Head of caudate nucleus (tissue), 42 donors: ENCODE measurements at regions not wholly inside any gene's neighbourhood (a gene's known extent, or its start where the extent isn't known, plus 50 kb on each side); places are given as distances from the start of the nearest gene placed in this dataset.

ENCODE experiments used
- DNase-seq, 42 donors: peaks; one replicate each; pipeline versions ENCODE4 v3.0.0 to v3.0.0-alpha.2; 2020 to 2021; ENCODE audit warnings: mixed read lengths in 7 of 42
- intact Hi-C: fragments of 100-400 bp; cut with DNase I; formaldehyde crosslinking; loops from one replicate; pipeline ENCODE4 v1.15.0; 2022

GRCh38 chr16:65657071-65657494 is 535.2 kb upstream of the CDH11 start:
- DNase-seq = no peak
- intact Hi-C loops = no loop called here

- no peak for DNase-seq
- intact Hi-C loops = no loop called here
Observed at GRCh38 chr16:65655802-65656201, 533.9 kb upstream of the CDH11 start.

DNA sequence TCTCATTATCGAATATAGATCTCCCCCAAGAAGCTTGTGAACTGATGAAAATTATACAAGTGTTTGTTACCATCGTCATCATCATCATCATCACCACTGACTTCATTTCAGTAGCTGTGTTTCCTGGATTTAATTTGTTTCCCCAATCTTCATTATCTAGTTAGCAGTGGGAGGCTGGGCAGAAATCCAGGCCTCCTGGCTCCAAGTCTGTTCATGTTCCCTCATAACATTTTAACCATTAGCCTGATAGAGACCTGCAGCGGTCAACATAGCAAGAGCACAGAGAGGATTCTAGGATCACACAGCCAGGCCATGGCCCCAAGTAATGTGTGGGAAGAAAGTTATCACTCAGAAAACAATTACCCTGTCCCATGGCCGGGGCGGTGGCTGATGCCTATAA is 526.2 kb upstream of the CDH11 start:
- intact Hi-C loops = no loop called here
- no peak for DNase-seq

DNA sequence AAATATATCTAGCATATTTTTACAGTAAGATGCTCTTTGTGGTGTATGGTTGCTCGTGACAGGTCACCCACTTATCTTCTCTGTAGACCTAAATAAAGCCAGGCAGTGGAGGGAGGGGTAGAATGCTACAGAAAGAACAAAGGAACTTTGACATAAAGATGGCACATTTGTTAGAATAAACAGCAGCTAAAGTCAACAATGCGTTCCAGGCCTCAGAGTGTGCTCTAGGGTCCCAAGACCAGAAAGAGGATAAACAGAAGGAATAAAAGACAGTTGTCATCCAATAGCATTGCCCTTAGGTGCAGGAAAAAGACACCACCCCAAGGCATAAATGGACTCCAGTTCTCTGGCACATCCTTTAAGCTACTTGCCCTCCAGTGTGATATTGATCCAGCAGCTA is 523.0 kb upstream of the CDH11 start:
- intact Hi-C loops = no loop called here
- DNase-seq = no peak

DNA sequence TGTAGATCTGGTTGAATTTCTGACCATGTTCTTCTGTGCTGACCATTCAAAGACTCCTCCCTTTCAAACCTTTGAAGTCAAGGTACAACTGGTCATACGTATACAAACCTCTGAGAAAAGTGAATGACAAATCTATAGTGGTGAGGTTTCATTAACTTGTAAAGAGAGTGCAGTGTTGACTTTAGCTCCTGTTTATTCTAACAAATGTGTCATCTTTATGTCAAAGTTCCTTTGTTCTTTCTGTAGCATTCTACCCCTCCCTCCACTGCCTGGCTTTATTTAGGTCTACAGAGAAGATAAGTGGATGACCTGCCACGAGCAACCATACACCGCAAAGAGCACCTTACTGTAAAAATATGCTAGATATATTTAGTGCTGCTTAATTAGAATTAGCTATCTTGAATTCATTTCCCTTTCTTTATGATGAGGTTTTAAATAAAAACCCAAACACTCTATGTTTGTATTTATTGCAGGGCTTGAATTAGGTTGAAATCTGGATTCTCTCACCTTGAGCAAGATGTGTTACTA is 520.0 kb upstream of the CDH11 start:
- no peak for DNase-seq
- intact Hi-C loops = no loop called here

DNA sequence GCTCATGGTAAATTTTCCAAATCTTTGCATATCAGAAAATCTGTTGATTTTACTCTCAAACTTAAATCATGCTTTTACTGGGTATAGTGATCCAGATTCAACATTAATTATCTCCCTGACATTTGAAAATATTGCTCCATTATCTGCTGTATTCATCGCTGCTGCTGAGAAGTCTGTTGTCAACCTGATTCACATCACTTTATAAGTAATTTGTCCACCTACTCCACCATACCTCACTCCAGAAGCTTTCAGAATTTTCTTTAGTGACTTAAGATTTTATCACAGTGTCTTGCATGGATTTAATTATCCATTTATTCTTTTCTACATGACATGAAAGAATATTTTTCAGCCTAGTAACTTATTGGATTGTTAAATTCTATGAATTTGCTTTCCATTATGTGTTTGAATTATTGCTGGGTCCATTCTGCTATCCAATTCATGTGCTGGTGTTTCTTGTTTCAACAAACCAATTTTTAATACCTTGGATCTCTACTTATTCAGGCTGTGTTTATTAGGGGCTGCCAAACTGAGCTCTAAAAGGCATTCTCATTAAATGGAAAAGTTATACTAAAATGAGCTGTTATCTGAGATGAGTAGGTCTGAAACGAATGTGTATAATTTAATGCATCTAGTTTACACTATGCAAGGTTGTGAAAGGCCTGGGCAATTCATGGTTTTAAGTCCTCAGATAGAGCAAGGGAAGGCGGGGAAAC is 519.3 kb upstream of the CDH11 start:
- intact Hi-C loops = no loop called here
- no peak for DNase-seq

DNA sequence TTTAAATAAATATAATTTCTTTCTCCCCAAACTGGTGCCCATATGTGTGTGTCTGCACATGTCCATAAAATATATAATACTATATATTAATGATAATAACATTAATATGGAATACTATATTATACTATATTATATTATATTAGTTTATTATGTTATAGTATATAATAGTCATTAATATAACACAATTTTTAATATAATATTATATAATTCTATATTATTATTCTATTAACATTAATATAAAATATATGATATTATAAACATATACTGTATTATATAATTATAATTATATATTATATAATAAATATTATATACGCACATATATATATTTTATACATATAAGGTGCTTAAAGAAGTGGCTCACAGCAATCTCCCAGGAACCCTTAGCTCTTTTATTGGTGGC is 513.0 kb upstream of the CDH11 start:
- DNase-seq = no peak
- intact Hi-C loops = no loop called here

- DNase-seq = no peak
- intact Hi-C loops = no loop called here
Observed at GRCh38 chr16:65634291-65634690, 512.4 kb upstream of the CDH11 start.

- no peak for DNase-seq
- intact Hi-C loops = no loop called here
Observed at GRCh38 chr16:65624666-65625065, 502.8 kb upstream of the CDH11 start.

DNA sequence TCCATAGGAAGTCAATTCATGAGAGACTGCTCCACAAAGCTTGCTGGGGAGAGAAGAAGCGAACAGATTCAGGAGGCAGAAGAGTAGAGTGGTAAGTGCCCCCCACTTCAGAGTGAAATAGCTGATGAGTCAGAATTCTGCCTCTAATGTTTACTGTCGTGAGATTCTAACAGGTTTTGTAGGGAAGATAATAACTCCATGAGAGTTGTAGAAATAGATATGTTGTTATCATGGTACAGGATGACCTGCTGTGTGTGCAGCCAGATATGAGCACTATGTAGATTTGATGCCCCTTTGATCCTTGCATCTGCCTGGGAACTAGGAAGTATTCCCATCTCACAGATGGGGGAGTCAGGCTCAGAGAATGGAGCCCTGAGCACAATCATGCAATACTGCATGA is 502.4 kb upstream of the CDH11 start:
- intact Hi-C loops = no loop called here
- no peak for DNase-seq

DNA sequence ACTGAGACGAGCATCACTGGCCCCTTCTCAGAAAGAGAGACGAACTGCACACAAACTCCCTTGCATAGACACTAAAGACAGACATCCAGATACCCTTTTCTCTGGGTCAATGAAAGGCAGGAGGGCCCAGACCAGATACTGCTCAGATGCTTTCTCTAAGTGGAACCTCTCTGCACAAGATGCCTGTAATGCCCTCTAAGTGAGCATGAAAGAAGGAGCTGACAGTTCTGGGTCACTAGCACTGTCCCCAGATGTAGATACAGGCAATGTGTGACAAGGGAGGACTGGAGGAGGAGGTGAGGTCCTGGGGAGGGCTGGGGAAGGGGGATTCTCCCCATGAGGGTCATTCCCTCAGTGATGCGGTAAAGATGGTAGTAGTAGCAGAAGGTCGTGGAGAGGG is 501.0 kb upstream of the CDH11 start:
- no peak for DNase-seq
- intact Hi-C loops = no loop called here

GRCh38 chr16:65622151-65622550 is 500.3 kb upstream of the CDH11 start:
- DNase-seq = no peak
- intact Hi-C loops = no loop called here

DNA sequence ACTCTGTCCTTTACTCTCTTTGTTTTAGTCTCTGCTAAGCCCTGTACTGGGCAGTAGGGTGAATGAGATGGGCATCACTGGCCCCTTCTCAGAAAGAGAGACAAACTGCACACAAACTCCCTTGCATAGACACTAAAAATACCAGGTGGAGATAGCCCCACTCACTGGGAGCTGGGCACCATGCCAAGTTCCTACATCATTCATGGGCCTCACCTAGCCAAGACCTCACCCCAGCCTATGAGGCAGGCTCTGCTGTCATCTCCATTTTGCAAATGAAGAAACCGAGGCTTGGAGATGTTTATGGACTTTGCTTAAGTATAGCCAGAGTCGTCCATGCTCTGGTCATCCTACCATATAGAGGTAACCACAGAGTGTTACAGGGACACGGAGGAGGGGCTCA is 499.8 kb upstream of the CDH11 start:
- no peak for DNase-seq

GRCh38 chr16:65619606-65620005 is 497.7 kb upstream of the CDH11 start:
- no peak for DNase-seq
- intact Hi-C loops = no loop called here

More for the DNA sequence above, 499.8 kb upstream of the CDH11 start:
- intact Hi-C loops = no loop called here

- intact Hi-C loops = no loop called here
- DNase-seq = no peak
Observed at GRCh38 chr16:65618931-65619330, 497.1 kb upstream of the CDH11 start.

DNA sequence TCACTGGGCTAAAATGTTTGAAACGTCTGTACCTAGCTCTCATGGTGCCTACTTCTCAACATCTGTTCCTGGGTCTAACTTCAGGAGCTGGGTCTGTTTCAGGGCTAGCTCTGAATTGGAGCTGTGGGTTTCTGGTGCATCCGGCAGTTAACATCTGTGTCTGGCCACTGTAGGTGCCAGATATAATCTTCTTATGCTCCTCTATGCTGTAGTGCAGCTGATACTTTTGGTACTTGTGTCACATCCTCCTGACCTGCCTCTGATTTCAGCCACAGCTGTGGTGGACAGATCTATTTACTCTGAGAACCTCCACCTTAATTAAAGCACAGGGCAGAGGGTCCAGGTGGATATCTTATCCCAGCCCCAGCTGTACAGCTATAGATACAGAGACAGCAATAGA is 496.5 kb upstream of the CDH11 start:
- intact Hi-C loops = no loop called here
- DNase-seq = no peak

DNA sequence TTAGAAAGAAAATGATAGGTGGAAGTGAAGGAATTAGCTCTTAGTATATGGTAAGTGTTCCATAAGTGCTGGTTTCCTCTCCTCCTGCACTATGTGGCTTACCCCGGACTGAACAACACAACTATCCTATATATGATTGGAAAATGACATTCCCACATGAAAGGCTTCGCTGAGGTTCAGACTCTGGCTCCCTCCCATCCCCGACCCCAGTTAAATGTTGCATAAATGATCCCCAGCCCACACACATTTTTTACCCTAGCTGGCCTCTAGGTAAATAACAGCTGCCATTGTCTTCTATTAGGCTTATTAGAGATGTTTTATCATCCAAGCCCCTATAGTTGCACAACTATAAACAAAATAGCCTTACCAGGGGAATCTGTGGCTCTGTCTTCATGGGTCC is 495.6 kb upstream of the CDH11 start:
- intact Hi-C loops = no loop called here
- DNase-seq = no peak

DNA sequence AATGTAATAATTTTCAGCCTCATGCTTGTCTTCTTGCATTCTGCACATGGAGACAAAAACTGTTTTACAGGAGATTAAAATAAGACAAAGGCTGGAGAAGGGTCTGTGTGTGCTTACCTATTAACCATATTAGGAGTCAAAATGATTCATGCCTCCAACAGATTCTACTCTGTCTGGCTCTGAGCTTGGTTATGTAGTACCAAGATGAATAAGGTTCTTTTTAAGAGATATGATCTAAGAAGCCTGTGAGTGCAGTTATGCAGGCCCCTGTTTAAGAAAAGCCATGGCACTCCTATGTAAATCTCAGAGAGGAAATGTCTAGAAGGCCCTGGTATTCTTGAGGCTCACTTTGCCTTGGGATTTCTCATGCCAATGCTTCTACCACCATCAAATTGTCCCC is 486.6 kb upstream of the CDH11 start:
- intact Hi-C loops = no loop called here
- no peak for DNase-seq

DNA sequence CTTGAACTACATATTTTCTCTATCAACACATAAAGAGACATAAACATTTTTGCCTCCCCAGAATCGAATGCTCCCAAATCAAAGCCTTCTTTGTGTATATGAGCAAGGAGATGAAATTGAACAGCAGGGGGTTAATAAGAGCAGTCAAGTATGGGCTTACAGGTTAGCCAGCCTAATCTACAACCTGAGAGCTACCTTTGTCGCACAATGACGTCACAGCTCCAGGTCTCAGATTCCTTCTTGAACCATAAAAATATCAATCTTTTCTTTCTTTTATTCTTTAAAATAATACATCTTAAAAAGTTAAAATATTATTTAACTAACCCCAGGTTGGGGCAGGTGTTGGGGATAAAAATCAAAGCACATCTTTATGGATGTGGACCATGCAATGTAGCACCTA is 482.9 kb upstream of the CDH11 start:
- intact Hi-C loops = no loop called here
- DNase-seq = no peak

GRCh38 chr16:65601781-65602180 is 479.9 kb upstream of the CDH11 start:
- intact Hi-C loops = no loop called here
- DNase-seq = no peak

DNA sequence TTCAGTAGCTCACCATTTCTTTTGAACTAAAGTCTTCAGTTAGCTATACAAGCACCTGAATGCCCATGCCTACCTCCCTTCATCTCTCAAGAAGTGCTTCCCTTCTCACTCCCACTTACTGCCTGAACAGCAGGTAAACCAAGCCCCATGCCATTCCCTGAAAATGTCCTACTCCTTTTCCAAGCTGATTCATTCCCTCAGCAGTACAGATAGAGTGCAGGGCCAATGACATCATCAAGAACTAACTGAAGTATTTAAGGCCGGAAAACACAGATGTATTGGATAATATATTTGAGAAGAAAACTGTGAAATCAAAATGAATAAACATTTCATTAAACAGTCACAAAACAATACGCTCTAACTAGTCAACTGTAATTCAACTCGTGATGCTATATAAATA is 478.8 kb upstream of the CDH11 start:
- intact Hi-C loops = no loop called here
- no peak for DNase-seq

GRCh38 chr16:65600046-65600445 is 478.2 kb upstream of the CDH11 start:
- intact Hi-C loops = no loop called here
- no peak for DNase-seq
